ENCODE measurements at regions not wholly inside any gene's neighbourhood (a gene's known extent, or its start where the extent isn't known, plus 50 kb on each side); places are given as distances from the start of the nearest gene placed in this dataset.

- TF ChIP-seq RXRA (IDR thresholded peaks at IDR 0.05; ENCODE audit: insufficient read depth, low read depth, low read length), result no peak
- TF ChIP-seq TEAD4 (IDR thresholded peaks at IDR 0.05; ENCODE audit: low read depth, low read length), result no peak
- no peak for TF ChIP-seq RAD21 (IDR thresholded peaks at IDR 0.05 in 1 of 2, conservative IDR thresholded peaks at IDR 0.05 in 1 of 2; ENCODE audit: low read depth in 2 of 2, low read length in 2 of 2)
Measured at GRCh38 chr3:88616413-88616812, 466.7 kb downstream of the C3orf38 start (continued).

Measured in H1 (cell line).